C4-2B (cell line): ENCODE measurements at regions not wholly inside any gene's neighbourhood (a gene's known extent, or its start where the extent isn't known, plus 50 kb on each side); places are given as distances from the start of the nearest gene placed in this dataset.

Source experiments
- H3K27ac ChIP-seq: fragments of 450-650 bp; 2 replicates; pipeline ENCODE4 v1.5.1; 2017
- ZFX ChIP-seq: fragments of 450-650 bp; IDR thresholded peaks from 2 replicates; pipeline ENCODE4 v1.6.1; 2017
- TF ChIP-seq, protein P1 (sequence below): fragments of 450-650 bp; conservative IDR thresholded peaks from 2 replicates; pipeline ENCODE4 v1.5.1; 2017; ENCODE audit warnings: mild to moderate bottlenecking

DNA sequence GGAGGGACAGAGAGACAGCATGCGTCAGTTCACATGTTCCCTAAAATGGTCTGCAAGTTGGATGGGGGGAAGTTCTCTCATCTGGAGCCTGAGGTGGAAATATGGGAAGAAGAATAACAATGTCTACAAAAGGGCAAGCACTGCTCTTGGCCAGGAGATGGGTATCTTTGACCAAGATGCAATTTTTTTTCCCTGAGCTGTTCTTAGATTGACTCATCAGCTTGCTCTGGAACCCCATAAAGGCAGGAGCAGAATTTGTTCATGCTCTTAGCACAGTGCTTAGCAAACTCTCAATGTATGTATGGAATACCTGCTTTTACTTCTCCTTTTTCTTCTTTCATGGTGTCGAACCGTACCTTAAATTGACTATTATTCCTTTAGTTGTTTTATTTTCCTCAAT lies 90.5 kb upstream of the ZNF827 start:
- TF ChIP-seq, protein P1, sequence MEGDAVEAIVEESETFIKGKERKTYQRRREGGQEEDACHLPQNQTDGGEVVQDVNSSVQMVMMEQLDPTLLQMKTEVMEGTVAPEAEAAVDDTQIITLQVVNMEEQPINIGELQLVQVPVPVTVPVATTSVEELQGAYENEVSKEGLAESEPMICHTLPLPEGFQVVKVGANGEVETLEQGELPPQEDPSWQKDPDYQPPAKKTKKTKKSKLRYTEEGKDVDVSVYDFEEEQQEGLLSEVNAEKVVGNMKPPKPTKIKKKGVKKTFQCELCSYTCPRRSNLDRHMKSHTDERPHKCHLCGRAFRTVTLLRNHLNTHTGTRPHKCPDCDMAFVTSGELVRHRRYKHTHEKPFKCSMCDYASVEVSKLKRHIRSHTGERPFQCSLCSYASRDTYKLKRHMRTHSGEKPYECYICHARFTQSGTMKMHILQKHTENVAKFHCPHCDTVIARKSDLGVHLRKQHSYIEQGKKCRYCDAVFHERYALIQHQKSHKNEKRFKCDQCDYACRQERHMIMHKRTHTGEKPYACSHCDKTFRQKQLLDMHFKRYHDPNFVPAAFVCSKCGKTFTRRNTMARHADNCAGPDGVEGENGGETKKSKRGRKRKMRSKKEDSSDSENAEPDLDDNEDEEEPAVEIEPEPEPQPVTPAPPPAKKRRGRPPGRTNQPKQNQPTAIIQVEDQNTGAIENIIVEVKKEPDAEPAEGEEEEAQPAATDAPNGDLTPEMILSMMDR = no peak
- no peak for TF ChIP-seq ZFX
- no peak overlapping the region for H3K27ac ChIP-seq

GRCh38 chr4:146027761-146028160 lies 89.1 kb upstream of the ZNF827 start:
- no peak overlapping the region for H3K27ac ChIP-seq
- TF ChIP-seq, protein P1 = no peak
- no peak for TF ChIP-seq ZFX

DNA sequence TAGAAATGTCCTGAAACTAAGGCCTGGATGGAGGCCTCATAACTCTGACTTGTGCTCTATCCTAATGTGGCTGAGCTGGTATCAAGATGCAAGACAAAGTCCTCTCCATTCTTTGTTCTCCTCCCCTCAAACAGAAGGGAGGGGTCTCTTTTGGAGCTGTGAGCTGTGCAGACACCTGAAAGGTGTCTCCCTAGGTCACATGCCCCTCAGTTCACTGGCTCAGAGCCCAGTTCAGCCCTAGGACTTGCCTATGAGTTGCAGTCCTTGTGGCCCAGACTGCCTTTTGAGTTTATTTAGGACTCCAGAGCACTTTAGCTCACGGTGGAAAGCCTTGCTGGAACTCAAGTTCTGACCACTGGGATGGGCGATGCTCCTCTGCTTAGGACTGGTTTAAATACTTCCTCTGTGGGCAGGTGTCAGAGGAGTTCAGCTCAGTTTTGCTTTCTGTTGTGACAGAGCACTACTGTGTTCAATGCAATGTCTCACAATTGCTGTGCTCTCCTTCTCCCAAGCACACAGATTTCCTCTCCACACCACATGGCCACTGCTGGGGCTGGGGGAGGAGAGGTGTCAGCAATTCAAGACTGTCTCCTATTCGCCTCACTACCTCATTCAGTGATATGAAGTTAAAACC lies 84.8 kb upstream of the ZNF827 start:
- TF ChIP-seq, protein P1 = no peak
- no peak for TF ChIP-seq ZFX
- H3K27ac ChIP-seq = no peak overlapping the region

- no peak overlapping the region for H3K27ac ChIP-seq
- TF ChIP-seq, protein P1 = no peak
- TF ChIP-seq ZFX = no peak
Observed at GRCh38 chr4:146022541-146022940, 83.9 kb upstream of the ZNF827 start.

DNA sequence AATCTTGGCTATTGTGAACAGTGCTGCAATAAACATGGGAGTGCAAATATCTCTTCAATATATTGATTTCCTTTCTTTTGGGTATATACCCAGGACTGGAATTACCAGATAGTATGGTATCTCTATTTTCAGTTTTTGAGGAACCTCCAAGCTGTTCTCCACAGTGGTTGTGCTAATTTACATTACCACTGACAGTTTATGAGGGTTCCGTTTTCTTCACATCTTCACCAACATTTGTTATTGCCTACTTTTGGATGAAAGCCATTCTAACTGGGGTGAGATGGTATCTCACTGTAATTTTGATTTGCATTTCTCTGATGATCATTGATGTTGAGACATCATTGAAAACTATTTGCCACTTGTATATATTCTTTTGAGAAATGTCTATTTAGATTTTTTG lies 79.6 kb upstream of the ZNF827 start:
- no peak overlapping the region for H3K27ac ChIP-seq
- TF ChIP-seq, protein P1 = no peak
- TF ChIP-seq ZFX = no peak

- no peak for TF ChIP-seq ZFX
- TF ChIP-seq, protein P1 = no peak
- H3K27ac ChIP-seq = no peak overlapping the region
Observed at GRCh38 chr4:146004730-146005129, 66.1 kb upstream of the ZNF827 start.

GRCh38 chr4:145988628-145989027 lies 50.0 kb upstream of the ZNF827 start:
- H3K27ac ChIP-seq = no peak overlapping the region
- TF ChIP-seq, protein P1 = no peak
- no peak for TF ChIP-seq ZFX
